WTC11 (cell line): ENCODE measurements at regions not wholly inside any gene's neighbourhood (a gene's known extent, or its start where the extent isn't known, plus 50 kb on each side); places are given as distances from the start of the nearest gene placed in this dataset.

Source experiments
- CREM ChIP-seq: sonication (generic); formaldehyde crosslinking; IDR thresholded peaks from 2 replicates; pipeline ENCODE4 v1.8.1; 2022; ENCODE audit warnings: mild to moderate bottlenecking, missing genetic modification reagents, moderate library complexity
- CTCF ChIP-seq: fragments of 200-600 bp; IDR thresholded peaks from 2 replicates; pipeline ENCODE4 v1.8.0; 2022; ENCODE audit warnings: antibody characterized with exemption
- ESRRA ChIP-seq: sonication (generic); formaldehyde crosslinking; IDR thresholded peaks from 2 replicates; pipeline ENCODE4 v1.8.1; 2022; ENCODE audit warnings: mild to moderate bottlenecking, missing genetic modification reagents, borderline replicate concordance
- FOXP4 ChIP-seq: sonication (generic); formaldehyde crosslinking; IDR thresholded peaks from 2 replicates; pipeline ENCODE4 v1.8.0; 2022; ENCODE audit warnings: mild to moderate bottlenecking, missing genetic modification reagents
- JUN ChIP-seq: sonication (generic); formaldehyde crosslinking; IDR thresholded peaks from 2 replicates; pipeline ENCODE4 v1.8.0; 2023; ENCODE audit warnings: mild to moderate bottlenecking, missing genetic modification reagents
- NR2C2 ChIP-seq: sonication (generic); formaldehyde crosslinking; IDR thresholded peaks from 2 replicates; pipeline ENCODE4 v1.8.0; 2022; ENCODE audit warnings: mild to moderate bottlenecking, missing genetic modification reagents
- STAT6 ChIP-seq: sonication (generic); formaldehyde crosslinking; conservative IDR thresholded peaks from 2 replicates; pipeline ENCODE4 v1.8.1; 2023; ENCODE audit warnings: mild to moderate bottlenecking, low read depth, missing genetic modification reagents, moderate library complexity
- USF2 ChIP-seq: sonication (generic); formaldehyde crosslinking; IDR thresholded peaks from 2 replicates; pipeline ENCODE4 v1.8.1; 2023; ENCODE audit warnings: mild to moderate bottlenecking, missing genetic modification reagents, moderate library complexity
- ZNF121 ChIP-seq: sonication (generic); formaldehyde crosslinking; IDR thresholded peaks from 2 replicates; pipeline ENCODE4 v1.8.0; 2023; ENCODE audit warnings: missing genetic modification reagents
- ZNF263 ChIP-seq: sonication (generic); formaldehyde crosslinking; IDR thresholded peaks from 2 replicates; pipeline ENCODE4 v1.8.1; 2022; ENCODE audit warnings: low read depth, mild to moderate bottlenecking, moderate library complexity, missing genetic modification reagents
- ZNF423 ChIP-seq: fragments of 250-450 bp; sonication (Bioruptor Pico); IDR thresholded peaks from 2 replicates; pipeline ENCODE4 v2.1.2; 2022; ENCODE audit warnings: mild to moderate bottlenecking, moderate library complexity
- ZNF532 ChIP-seq: fragments of 250-450 bp; sonication (Bioruptor Pico); IDR thresholded peaks from 2 replicates; pipeline ENCODE4 v1.9.0; 2021; ENCODE audit warnings: mild to moderate bottlenecking, borderline replicate concordance

- TF ChIP-seq FOXP4 (CRISPR knock-in tag) (no peak), ZNF532 (CRISPR knock-in tag) (no peak), CTCF (no peak), ZNF121 (CRISPR knock-in tag) (no peak), STAT6 (CRISPR knock-in tag) (no peak), ZNF263 (CRISPR knock-in tag) (no peak), ESRRA (CRISPR knock-in tag) (no peak), NR2C2 (CRISPR knock-in tag) (no peak), USF2 (CRISPR knock-in tag) (peak; percentile 96), JUN (CRISPR knock-in tag) (no peak), ZNF423 (CRISPR knock-in tag) (no peak), CREM (CRISPR knock-in tag) (no peak)
These were observed 135.1 kb downstream of the NPY start for GRCh38 chr7:24419077-24419476.
